Endodermal cell (in vitro differentiated cells): ENCODE measurements at regions not wholly inside any gene's neighbourhood (a gene's known extent, or its start where the extent isn't known, plus 50 kb on each side); places are given as distances from the start of the nearest gene placed in this dataset.

Source experiments
- DNase-seq: peaks from one replicate; pipeline ENCODE4 v3.0.0-alpha.2; 2017
- H3K27ac ChIP-seq: 2 replicates; pipeline ENCODE4 v1.5.1; 2013; ENCODE audit warnings: mild to moderate bottlenecking, low read depth, low read length, moderate library complexity
- H3K27me3 ChIP-seq: 2 replicates; pipeline ENCODE4 v1.6.1; 2013; ENCODE audit warnings: mild to moderate bottlenecking, low read length, moderate library complexity; ENCODE audit not compliant: insufficient read depth, control insufficient read depth, poor library complexity, severe bottlenecking
- H3K36me3 ChIP-seq: 2 replicates; pipeline ENCODE4 v1.7.0; 2013; ENCODE audit warnings: mild to moderate bottlenecking, low read length, moderate library complexity; ENCODE audit not compliant: control insufficient read depth, insufficient read depth
- H3K4me1 ChIP-seq: one replicate; pipeline ENCODE4 v1.7.0; 2013; ENCODE audit warnings: low read length; ENCODE audit not compliant: control insufficient read depth, insufficient read depth
- H3K4me3 ChIP-seq: 2 replicates; pipeline ENCODE4 v1.5.1; 2013; ENCODE audit warnings: mild to moderate bottlenecking, low read length, moderate library complexity
- H3K9ac ChIP-seq: 2 replicates; pipeline ENCODE4 v1.6.1; 2013; ENCODE audit warnings: mild to moderate bottlenecking, low read length, moderate library complexity; ENCODE audit not compliant: poor library complexity, severe bottlenecking; ENCODE audit errors: extremely low read depth
- H3K9me3 ChIP-seq: 2 replicates; pipeline ENCODE4 v1.6.1; 2013; ENCODE audit warnings: mild to moderate bottlenecking, low read length, moderate library complexity; ENCODE audit not compliant: control insufficient read depth
- H3K27ac Mint-ChIP-seq: 2 replicates; pipeline ENCODE4 v1.8.0; 2020; ENCODE audit warnings: mixed read lengths
- H3K27me3 Mint-ChIP-seq: 2 replicates; pipeline ENCODE4 v1.8.0; 2021; ENCODE audit warnings: mild to moderate bottlenecking, mixed read lengths; ENCODE audit not compliant: insufficient read depth
- H3K36me3 Mint-ChIP-seq: 2 replicates; pipeline ENCODE4 v1.8.0; 2020; ENCODE audit warnings: low read depth, mixed read lengths
- H3K4me1 Mint-ChIP-seq: 2 replicates; pipeline ENCODE4 v1.8.0; 2020; ENCODE audit warnings: mixed read lengths
- H3K4me3 Mint-ChIP-seq: 2 replicates; pipeline ENCODE4 v1.8.0; 2020; ENCODE audit warnings: mild to moderate bottlenecking, moderate library complexity, mixed read lengths
- H3K9me3 Mint-ChIP-seq: 2 replicates; pipeline ENCODE4 v1.8.0; 2020; ENCODE audit warnings: mild to moderate bottlenecking, mixed read lengths
- WGBS, 2 experiments: methylation state at CpG; one replicate each; pipeline versions ENCODE4 v1.1.5 to v1.1.7; 2013; ENCODE audit warnings: missing lambda C conversion rate in 2 of 2, mixed read lengths in 1 of 2; ENCODE audit not compliant: insufficient coverage in 1 of 2, insufficient read length in 1 of 2; 5-methylcytosine and 5-hydroxymethylcytosine counted together
- TF ChIP-seq, protein P1 (sequence below): fragments of 200-600 bp; sonication (generic); conservative IDR thresholded peaks from 2 replicates; pipeline ENCODE4 v1.5.0; 2021; ENCODE audit warnings: antibody characterized with exemption, mild to moderate bottlenecking

DNA sequence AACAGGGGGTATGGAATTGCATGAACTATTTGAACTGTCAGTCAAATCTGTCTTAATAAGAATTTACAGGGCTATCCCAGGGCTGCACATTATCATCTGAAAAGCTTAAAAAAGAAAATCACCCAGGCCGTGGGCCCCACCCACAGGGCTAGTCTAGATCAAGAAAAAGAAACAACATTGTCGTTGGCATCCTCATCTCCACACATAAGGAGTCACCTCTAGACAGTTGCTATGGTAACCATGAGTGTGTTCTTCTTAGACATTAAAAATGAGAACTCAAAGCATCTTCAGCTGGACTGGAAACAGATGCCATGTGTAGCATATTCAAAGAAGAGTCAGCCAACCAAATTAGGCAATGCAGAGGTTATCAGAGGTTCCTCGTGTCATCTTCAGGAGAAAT lies 72.3 kb upstream of the CPO start:
- Histone ChIP-seq H3K27me3 (no peaks in the 10 kb centered on the region), H3K9me3 (no peaks in the 10 kb centered on the region), H3K27ac (no peak overlapping the region), H3K4me3 (no peak overlapping the region), H3K9ac (no peak overlapping the region), H3K36me3 (no peaks in the 10 kb centered on the region), H3K4me1 (no peaks in the 10 kb centered on the region)
- no peaks in the 10 kb centered on the region for H3K9me3 Mint-ChIP-seq
- H3K27ac Mint-ChIP-seq, result no peak overlapping the region
- no peaks in the 10 kb centered on the region for H3K27me3 Mint-ChIP-seq
- TF ChIP-seq, protein P1, sequence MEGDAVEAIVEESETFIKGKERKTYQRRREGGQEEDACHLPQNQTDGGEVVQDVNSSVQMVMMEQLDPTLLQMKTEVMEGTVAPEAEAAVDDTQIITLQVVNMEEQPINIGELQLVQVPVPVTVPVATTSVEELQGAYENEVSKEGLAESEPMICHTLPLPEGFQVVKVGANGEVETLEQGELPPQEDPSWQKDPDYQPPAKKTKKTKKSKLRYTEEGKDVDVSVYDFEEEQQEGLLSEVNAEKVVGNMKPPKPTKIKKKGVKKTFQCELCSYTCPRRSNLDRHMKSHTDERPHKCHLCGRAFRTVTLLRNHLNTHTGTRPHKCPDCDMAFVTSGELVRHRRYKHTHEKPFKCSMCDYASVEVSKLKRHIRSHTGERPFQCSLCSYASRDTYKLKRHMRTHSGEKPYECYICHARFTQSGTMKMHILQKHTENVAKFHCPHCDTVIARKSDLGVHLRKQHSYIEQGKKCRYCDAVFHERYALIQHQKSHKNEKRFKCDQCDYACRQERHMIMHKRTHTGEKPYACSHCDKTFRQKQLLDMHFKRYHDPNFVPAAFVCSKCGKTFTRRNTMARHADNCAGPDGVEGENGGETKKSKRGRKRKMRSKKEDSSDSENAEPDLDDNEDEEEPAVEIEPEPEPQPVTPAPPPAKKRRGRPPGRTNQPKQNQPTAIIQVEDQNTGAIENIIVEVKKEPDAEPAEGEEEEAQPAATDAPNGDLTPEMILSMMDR, result no peak
- H3K4me1 Mint-ChIP-seq, result peaks cover 8% of the 10 kb centered on the region
- peaks cover 2% of the 10 kb centered on the region for H3K36me3 Mint-ChIP-seq
- WGBS, 2 experiments, result 92 to 97% methylated on average over 1 to 3 of the region's 3 CpGs
- no peak for DNase-seq
- no peak overlapping the region for H3K4me3 Mint-ChIP-seq

DNA sequence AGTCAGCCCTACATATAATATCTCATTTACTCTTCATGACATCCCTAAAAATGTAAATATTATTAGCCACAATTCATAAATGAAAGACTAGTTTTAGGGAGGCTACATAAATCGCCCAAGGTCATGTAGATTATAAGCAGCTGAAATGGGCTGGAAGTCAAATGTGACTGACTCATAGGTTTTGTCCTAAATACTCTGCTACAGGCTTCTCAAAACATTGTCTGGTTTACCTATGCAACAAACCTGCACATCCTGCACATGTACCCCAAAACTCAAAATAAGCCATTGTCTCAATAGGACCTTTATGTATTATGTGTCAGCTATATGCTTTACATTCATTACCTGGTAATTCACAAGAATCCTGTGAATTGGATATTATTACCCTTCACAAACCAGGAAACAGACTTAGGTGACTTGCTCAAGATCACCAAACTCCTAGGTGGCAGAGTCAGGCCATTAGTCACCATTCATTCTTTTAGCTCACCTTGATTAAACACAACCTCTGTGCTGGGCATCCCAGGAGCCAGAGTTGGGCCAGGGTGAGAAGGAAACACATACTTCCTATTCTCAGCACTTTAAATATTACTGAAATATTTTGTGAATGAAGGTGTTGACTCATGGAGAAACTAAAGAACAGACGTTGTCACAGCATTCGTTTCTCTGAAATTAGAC lies 69.4 kb upstream of the CPO start:
- H3K4me3 Mint-ChIP-seq, result no peak overlapping the region
- Histone ChIP-seq H3K27ac (no peak overlapping the region), H3K36me3 (no peaks in the 10 kb centered on the region), H3K4me1 (no peaks in the 10 kb centered on the region), H3K9ac (no peak overlapping the region), H3K4me3 (no peak overlapping the region), H3K9me3 (peaks cover 2% of the 10 kb centered on the region), H3K27me3 (no peaks in the 10 kb centered on the region)
- H3K27me3 Mint-ChIP-seq, result no peaks in the 10 kb centered on the region
- H3K27ac Mint-ChIP-seq, result no peak overlapping the region
- peaks cover 5% of the 10 kb centered on the region for H3K4me1 Mint-ChIP-seq
- no peak for DNase-seq
- TF ChIP-seq, protein P1, result no peak
- peaks cover 1% of the 10 kb centered on the region for H3K9me3 Mint-ChIP-seq
- WGBS, 2 experiments, result 89 to 100% methylated on average over 2 to 3 of the region's 3 CpGs
- peaks cover 4% of the 10 kb centered on the region for H3K36me3 Mint-ChIP-seq

DNA sequence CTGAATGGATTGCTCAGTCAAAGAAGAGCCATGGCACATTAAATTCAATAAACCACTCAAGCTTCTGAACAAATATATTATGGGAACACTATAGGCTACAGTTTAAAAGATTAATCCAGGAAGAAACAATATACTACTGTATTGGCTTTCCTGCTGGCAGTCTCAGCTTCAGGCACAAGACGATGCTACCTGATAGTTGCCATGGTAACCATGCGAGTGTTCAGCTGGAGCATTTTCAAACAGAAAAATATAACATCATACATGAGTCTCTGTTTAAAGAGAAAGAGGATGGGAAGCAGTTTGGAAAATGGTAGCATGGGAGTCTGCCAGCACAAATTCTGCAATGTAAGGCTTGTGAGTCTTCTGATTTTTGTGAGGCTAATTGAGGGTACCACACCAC lies 65.9 kb upstream of the CPO start:
- Mint-ChIP-seq H3K36me3 (peaks cover 4% of the 10 kb centered on the region), H3K4me1 (peaks cover 16% of the 10 kb centered on the region), H3K4me3 (no peak overlapping the region), H3K27ac (no peak overlapping the region), H3K9me3 (peaks cover 1% of the 10 kb centered on the region), H3K27me3 (no peaks in the 10 kb centered on the region)
- Histone ChIP-seq H3K27ac (no peak overlapping the region), H3K36me3 (no peaks in the 10 kb centered on the region), H3K4me1 (peaks cover 8% of the 10 kb centered on the region), H3K9me3 (peaks cover 5% of the 10 kb centered on the region), H3K9ac (no peak overlapping the region), H3K27me3 (no peaks in the 10 kb centered on the region), H3K4me3 (no peak overlapping the region)
- DNase-seq, result no peak
- WGBS, 2 experiments, result 80 to 93% methylated on average over 1 to 2 of the region's 2 CpGs
- TF ChIP-seq, protein P1, result no peak
